ENCODE measurements at regions not wholly inside any gene's neighbourhood (a gene's known extent, or its start where the extent isn't known, plus 50 kb on each side); places are given as distances from the start of the nearest gene placed in this dataset. TPM values are rescaled to one million over a fixed set of nuclear protein-coding genes. Genes with fewer than 3 reads are reported as not detected.

Small RNA genes in the stretch of these regions (small RNA-seq; reads per million reads assigned to genes)
- not detected for gene AC023232.1 (ENCODE audit: insufficient read depth)

Data from H1 (cell line).